Adrenal gland (tissue), 5 donors: ENCODE measurements at regions not wholly inside any gene's neighbourhood (a gene's known extent, or its start where the extent isn't known, plus 50 kb on each side); places are given as distances from the start of the nearest gene placed in this dataset.

ENCODE experiments used
- POLR2A ChIP-seq, 2 donors: fragments of 450-650 bp; IDR thresholded peaks; one replicate each; pipeline ENCODE4 v1.6.1; 2017; ENCODE audit warnings: antibody characterized with exemption in 2 of 2, mild to moderate bottlenecking in 2 of 2, moderate library complexity in 1 of 2
- TF ChIP-seq, protein P1 (sequence below), 6 experiments: fragments of 450-650 bp in 4 of 6; fragments of 200-600 bp in 2 of 6; sonication (generic) in 1 of 6; IDR thresholded peaks; 1 replicate in 5 of 6; 2 replicates in 1 of 6; pipeline versions ENCODE4 v1.5.1 to v1.8.0; 2016 to 2021; ENCODE audit warnings: antibody characterized with exemption in 6 of 6, mild to moderate bottlenecking in 2 of 6, moderate library complexity in 1 of 6
- donor health status: DM: no; HTN: no; CAD: no.

DNA sequence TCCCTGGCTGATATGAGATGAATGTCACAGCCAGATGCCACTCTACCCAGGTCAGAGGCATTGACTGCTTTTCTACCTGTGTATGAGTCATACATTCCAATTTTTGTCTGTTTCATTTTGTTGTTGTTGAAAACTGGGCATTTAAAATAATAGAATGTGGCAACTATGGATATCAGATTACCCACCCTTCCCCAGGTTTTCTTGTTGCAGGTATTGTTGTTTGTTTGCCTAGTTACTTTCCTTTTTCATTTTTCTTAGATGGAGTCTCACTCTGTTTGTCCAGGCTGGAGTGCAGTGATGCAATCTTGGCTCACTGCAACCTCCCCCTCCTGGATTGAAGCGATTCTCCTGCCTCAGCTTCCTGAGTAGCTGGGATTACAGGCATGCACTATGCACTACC lies 70.2 kb downstream of the LRRC30 start:
- TF ChIP-seq, protein P1, sequence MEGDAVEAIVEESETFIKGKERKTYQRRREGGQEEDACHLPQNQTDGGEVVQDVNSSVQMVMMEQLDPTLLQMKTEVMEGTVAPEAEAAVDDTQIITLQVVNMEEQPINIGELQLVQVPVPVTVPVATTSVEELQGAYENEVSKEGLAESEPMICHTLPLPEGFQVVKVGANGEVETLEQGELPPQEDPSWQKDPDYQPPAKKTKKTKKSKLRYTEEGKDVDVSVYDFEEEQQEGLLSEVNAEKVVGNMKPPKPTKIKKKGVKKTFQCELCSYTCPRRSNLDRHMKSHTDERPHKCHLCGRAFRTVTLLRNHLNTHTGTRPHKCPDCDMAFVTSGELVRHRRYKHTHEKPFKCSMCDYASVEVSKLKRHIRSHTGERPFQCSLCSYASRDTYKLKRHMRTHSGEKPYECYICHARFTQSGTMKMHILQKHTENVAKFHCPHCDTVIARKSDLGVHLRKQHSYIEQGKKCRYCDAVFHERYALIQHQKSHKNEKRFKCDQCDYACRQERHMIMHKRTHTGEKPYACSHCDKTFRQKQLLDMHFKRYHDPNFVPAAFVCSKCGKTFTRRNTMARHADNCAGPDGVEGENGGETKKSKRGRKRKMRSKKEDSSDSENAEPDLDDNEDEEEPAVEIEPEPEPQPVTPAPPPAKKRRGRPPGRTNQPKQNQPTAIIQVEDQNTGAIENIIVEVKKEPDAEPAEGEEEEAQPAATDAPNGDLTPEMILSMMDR (IDR thresholded peaks at IDR 0.05), result no peak
- TF ChIP-seq POLR2A (IDR thresholded peaks at IDR 0.05), result no peak
